Type B pancreatic cell (in vitro differentiated cells): ENCODE measurements at regions not wholly inside any gene's neighbourhood (a gene's known extent, or its start where the extent isn't known, plus 50 kb on each side); places are given as distances from the start of the nearest gene placed in this dataset.

Experiments
- DNase-seq: peaks from one replicate; pipeline ENCODE4 v3.0.0; 2021; ENCODE audit warnings: mixed read lengths; ENCODE audit not compliant: unreplicated experiment; ENCODE audit errors: extremely low spot score
- H3K27ac Mint-ChIP-seq: 2 replicates; pipeline ENCODE4 v1.8.0; 2021; ENCODE audit warnings: mild to moderate bottlenecking, mixed read lengths
- H3K27me3 Mint-ChIP-seq: 2 replicates; pipeline ENCODE4 v1.8.0; 2021; ENCODE audit warnings: mixed read lengths
- H3K36me3 Mint-ChIP-seq: 2 replicates; pipeline ENCODE4 v1.8.0; 2021; ENCODE audit warnings: mixed read lengths
- H3K4me1 Mint-ChIP-seq: one replicate; pipeline ENCODE4 v1.8.0; 2021; ENCODE audit warnings: mixed read lengths; ENCODE audit not compliant: unreplicated experiment
- H3K4me3 Mint-ChIP-seq: 2 replicates; pipeline ENCODE4 v1.8.0; 2021; ENCODE audit warnings: mild to moderate bottlenecking, mixed read lengths
- H3K9me3 Mint-ChIP-seq: 2 replicates; pipeline ENCODE4 v1.8.0; 2021; ENCODE audit warnings: mixed read lengths
- TF ChIP-seq, protein P1 (sequence below): fragments of 200-600 bp; sonication (generic); conservative IDR thresholded peaks from 2 replicates; pipeline ENCODE4 v1.5.0; 2021; ENCODE audit warnings: antibody characterized with exemption, mild to moderate bottlenecking

DNA sequence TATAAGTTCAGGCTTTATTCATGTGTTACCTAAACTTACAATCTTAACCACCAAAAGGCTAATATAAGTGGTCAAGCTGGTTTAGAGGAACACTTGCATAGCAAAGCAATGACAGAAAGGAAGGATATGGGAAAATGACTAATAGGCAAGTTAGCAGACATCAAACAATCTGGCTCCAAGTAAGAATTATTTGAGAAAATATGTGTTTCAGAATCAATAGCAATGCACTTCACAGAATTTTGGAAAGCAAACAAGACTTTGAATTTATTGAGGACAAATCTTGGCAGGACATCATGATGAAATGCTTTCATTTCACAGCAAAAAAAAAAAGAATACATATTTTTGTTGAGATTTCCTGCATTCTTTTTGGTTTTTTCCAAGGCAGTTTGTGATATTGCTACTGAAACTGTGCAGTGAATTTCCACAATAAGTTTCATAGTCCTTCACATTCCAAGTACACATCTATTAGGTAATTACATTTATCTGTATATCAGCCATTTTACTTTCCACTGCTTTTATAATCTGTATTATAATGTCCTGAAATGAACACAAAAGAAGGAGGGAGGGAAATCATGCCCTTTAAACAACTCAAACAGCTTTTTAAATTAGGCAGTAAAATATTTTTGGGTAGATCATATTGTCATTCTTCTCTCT, 417.9 kb downstream of the NR2F1-AS1 start:
- no peaks in the 10 kb centered on the region for H3K9me3 Mint-ChIP-seq
- peaks cover 8% of the 10 kb centered on the region for H3K27me3 Mint-ChIP-seq
- H3K4me1 Mint-ChIP-seq = peaks cover 15% of the 10 kb centered on the region
- no peaks in the 10 kb centered on the region for H3K36me3 Mint-ChIP-seq
- no peak overlapping the region for H3K27ac Mint-ChIP-seq
- TF ChIP-seq, protein P1, sequence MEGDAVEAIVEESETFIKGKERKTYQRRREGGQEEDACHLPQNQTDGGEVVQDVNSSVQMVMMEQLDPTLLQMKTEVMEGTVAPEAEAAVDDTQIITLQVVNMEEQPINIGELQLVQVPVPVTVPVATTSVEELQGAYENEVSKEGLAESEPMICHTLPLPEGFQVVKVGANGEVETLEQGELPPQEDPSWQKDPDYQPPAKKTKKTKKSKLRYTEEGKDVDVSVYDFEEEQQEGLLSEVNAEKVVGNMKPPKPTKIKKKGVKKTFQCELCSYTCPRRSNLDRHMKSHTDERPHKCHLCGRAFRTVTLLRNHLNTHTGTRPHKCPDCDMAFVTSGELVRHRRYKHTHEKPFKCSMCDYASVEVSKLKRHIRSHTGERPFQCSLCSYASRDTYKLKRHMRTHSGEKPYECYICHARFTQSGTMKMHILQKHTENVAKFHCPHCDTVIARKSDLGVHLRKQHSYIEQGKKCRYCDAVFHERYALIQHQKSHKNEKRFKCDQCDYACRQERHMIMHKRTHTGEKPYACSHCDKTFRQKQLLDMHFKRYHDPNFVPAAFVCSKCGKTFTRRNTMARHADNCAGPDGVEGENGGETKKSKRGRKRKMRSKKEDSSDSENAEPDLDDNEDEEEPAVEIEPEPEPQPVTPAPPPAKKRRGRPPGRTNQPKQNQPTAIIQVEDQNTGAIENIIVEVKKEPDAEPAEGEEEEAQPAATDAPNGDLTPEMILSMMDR = no peak
- DNase-seq = no peak
- H3K4me3 Mint-ChIP-seq = no peak overlapping the region

DNA sequence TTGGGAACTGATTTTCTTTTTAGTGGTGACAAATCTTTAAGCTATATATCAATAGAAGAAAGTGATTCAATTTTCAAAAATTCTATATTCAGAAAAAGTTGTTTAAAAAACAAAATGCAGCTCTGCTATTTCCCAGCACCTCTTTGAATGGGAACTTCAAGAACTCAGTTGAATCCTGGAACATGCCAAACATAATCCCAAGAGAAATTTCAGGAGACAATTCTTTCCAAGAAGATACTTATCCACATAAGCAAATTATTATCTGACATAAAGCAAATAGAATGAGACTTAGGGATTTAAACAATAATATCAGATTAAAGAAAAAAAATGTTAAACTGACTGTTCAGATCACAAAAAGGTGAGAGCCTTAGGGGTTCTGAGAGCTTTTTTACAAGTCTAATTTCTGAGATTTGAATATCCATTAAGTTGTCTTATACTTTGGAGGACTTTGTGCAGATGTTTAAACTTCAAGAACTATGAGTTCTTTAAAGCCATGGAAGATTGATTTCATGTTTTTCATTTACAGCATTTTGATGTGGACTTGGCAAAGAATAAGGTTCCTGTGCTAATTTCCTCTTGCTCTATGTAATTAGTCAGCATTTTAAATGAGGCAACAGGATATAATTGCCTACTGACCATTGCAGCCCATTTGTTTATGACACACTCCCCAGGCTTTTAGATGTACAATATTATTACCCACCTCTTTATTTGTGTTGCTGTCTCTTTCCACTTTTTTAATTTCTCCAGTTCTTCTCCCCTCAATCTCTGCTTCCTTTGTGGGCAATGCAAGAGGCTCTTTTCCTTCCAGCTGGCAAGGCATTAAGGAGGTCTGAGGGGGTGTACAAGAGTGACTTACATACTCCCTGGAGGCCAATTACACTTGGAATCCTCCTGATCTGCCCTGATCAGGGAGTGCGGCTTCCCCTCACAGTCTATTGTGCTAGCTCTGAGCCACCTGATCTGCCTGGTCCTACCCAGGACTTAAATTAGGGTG, 419.1 kb downstream of the NR2F1-AS1 start:
- H3K27ac Mint-ChIP-seq = no peak overlapping the region
- TF ChIP-seq, protein P1 = no peak
- H3K9me3 Mint-ChIP-seq = no peaks in the 10 kb centered on the region
- no peak overlapping the region for H3K4me3 Mint-ChIP-seq
- H3K27me3 Mint-ChIP-seq = peaks cover 11% of the 10 kb centered on the region
- peaks cover 15% of the 10 kb centered on the region for H3K4me1 Mint-ChIP-seq
- no peak for DNase-seq
- H3K36me3 Mint-ChIP-seq = no peaks in the 10 kb centered on the region

DNA sequence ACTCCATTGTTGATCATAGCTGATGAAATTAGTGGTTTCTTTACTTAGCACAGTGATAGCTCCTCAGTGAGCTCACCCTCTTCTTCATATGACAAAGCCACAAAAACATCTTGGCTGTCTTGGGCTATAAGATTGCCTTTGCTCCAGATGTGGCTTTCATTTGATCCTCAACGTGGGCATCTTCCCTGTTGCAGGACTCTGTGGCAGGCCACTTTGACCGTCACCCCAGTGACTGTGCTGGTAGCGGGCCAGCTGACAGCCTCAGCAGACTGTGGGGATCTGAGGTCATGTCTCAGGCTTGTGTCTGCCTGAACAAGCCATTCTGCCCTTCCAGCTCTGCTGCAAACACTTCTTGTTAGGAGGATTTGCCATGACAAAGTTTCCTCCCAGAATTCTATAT, 422.2 kb downstream of the NR2F1-AS1 start:
- DNase-seq = no peak
- H3K9me3 Mint-ChIP-seq = no peaks in the 10 kb centered on the region
- H3K4me3 Mint-ChIP-seq = no peak overlapping the region
- no peaks in the 10 kb centered on the region for H3K36me3 Mint-ChIP-seq
- H3K27ac Mint-ChIP-seq = no peak overlapping the region
- TF ChIP-seq, protein P1 = no peak
- peaks cover 15% of the 10 kb centered on the region for H3K4me1 Mint-ChIP-seq
- peaks cover 19% of the 10 kb centered on the region for H3K27me3 Mint-ChIP-seq

DNA sequence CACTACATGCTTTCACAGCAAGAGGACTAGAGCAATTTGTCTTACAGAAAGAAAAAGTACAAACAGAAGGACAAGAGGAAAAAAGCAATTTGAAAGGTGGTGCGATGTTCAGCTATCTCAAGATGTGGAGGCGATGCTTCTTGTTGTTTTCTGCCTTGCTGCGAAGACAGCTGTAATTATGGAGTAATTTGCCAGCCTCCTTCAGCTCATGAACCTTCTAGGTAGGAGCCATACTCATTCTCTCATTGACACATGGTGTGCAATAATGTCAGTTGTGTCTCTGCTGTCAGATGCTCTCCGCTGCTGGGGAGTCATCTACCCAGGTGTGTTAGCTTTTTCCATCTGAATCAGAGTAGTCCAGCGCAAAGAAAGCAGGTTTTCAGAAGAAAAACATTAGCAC, 424.5 kb downstream of the NR2F1-AS1 start:
- H3K4me1 Mint-ChIP-seq = peaks cover 7% of the 10 kb centered on the region
- TF ChIP-seq, protein P1 = no peak
- DNase-seq = no peak
- H3K36me3 Mint-ChIP-seq = no peaks in the 10 kb centered on the region
- H3K27ac Mint-ChIP-seq = no peak overlapping the region
- no peaks in the 10 kb centered on the region for H3K9me3 Mint-ChIP-seq
- H3K27me3 Mint-ChIP-seq = peaks cover 21% of the 10 kb centered on the region
- no peak overlapping the region for H3K4me3 Mint-ChIP-seq

DNA sequence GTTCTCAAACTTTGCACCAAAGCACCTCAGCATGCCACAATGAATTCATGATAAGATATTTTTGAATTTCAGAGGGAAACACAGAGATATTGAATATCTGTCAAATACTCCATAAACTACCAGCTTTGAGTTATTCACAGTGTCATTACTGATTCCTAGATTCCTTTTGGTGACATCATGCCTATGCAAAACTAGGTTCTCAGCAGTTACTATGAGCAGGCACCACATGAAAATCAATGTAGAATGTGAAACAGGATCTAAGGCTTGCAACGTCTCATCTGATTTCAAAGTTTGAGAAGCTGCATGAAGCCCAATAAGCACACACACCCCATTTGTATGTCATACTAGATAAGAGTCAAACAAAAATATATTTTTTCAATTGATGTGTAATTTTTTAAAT, 426.5 kb downstream of the NR2F1-AS1 start:
- Mint-ChIP-seq H3K36me3 (no peaks in the 10 kb centered on the region), H3K27me3 (peaks cover 18% of the 10 kb centered on the region), H3K27ac (no peak overlapping the region), H3K4me1 (peaks cover 7% of the 10 kb centered on the region), H3K9me3 (no peaks in the 10 kb centered on the region), H3K4me3 (no peak overlapping the region)
- DNase-seq = no peak
- TF ChIP-seq, protein P1 = no peak
